T47D (cell line): ENCODE measurements at regions not wholly inside any gene's neighbourhood (a gene's known extent, or its start where the extent isn't known, plus 50 kb on each side); places are given as distances from the start of the nearest gene placed in this dataset.

ENCODE experiments used
- DNase-seq, 2 experiments: peaks; one replicate each; pipeline versions ENCODE4 v3.0.0 to v3.0.0-alpha.2; 2011 to 2012; ENCODE audit warnings: low read depth in 1 of 2, low spot score in 1 of 2
- JUND ChIP-seq: IDR thresholded peaks from 2 replicates; pipeline ENCODE4 v1.6.1; 2012; ENCODE audit warnings: low read depth
- in situ Hi-C: cut with HindIII; loops from 2 replicates; pipeline ENCODE4 v1.10.0; 2016; ENCODE audit warnings: low sequenced_read_pairs, low pct_unique_long_range_greater_than_20kb

GRCh38 chr1:83617883-83618282, 381.0 kb downstream of the TTLL7 start:
- no peak for TF ChIP-seq JUND
- no peak for DNase-seq
- in situ Hi-C loops = no loop called here

DNA sequence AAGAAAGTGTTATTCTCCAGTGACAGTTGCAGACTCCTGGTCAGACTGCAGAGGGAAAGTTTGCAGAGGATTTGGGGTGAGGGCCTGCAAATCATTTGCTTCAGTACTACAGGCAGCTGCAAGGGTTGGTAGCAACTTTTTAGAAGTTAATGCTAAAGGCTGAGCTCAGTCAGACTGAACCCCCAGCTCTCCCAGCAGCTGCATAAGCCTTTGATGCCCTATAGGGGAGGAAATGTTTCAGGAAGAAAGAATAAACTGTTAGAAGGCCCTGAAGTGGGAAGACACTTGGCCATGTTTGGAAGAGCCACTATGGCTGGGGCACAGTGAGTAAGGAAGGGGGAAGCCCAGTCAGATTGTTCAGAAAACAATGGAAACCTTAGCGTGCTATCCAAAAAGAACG, 383.6 kb downstream of the TTLL7 start:
- TF ChIP-seq JUND = no peak
- no peak for DNase-seq
- in situ Hi-C loops = no loop called here

DNA sequence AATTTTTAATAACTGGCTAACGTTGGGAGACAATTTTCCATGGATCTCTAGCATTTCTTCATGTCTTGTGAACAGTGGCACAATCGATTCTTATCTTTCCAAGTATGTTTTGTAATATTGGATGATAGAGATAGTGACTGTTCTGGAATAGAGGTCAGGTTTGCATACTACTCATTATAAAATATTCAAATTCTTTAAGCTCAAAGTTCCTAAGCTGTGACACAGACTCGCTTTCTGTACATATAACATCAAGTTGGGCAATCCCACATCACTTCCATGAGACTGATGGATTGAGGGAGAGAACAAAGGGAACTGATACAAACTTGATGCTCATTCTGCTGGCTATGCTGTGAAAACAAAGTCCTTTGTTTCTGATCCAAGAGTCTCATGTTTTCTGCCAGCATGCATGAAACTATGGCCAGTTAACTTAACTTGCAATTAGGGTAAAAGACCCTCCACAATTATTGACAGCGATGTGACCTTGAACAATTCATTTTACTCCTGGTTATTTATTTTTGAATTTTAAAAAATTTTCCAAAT, 392.4 kb downstream of the TTLL7 start:
- DNase-seq = no peak
- in situ Hi-C loops = no loop called here
- TF ChIP-seq JUND = no peak

DNA sequence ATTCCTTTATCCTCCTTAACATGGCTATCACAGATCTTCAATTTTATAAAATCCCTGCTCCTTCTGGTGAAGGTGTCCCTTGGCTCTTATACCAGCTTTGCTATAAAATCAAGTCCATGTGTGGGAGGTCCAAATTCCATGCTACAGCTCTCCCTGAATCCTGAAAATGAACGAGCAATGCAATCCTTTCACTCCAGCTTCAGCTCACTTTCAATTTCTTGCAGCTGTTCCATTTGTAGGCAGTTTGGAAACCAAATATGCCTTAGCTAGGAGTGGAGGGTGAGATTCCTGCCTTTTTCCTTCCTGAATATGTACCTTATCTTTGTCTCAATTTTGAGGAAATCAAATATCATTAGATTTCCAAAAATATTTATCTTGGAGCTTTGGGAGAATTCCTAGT, 402.6 kb downstream of the TTLL7 start:
- in situ Hi-C loops = no loop called here
- TF ChIP-seq JUND = no peak

GRCh38 chr1:83593073-83593472, 405.9 kb downstream of the TTLL7 start:
- DNase-seq = no peak
- in situ Hi-C loops = no loop called here

More for the DNA sequence above, 402.6 kb downstream of the TTLL7 start:
- DNase-seq = no peak

GRCh38 chr1:83588140-83588539, 410.8 kb downstream of the TTLL7 start:
- no peak for DNase-seq
- no peak for TF ChIP-seq JUND
- in situ Hi-C loops = no loop called here

More at GRCh38 chr1:83593073-83593472, 405.9 kb downstream of the TTLL7 start:
- TF ChIP-seq JUND = no peak

- DNase-seq = peak in 1 of 2 experiments; percentile 58
- TF ChIP-seq JUND = no peak
- in situ Hi-C loops = no loop called here
These were observed 415.4 kb downstream of the TTLL7 start for GRCh38 chr1:83583351-83584014.

DNA sequence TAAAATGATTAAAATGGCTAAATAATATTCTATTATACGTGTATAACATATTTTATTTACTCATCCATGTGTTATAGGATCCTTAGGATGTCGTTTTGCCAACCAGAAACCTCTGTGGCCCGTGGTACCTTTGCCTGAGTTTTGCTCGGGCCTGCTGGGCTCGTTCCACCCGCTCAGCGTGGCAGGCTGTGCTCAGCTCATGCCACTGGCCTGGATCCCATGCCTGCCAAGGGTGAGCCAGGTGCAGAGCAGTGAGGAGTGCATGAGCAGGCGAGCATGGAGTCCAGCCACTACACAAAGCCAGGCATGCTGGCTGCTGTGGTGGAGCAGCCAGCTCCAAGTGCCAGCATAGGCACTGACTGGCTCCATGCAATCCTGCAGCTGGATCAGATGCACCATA, 417.2 kb downstream of the TTLL7 start:
- in situ Hi-C loops = no loop called here

GRCh38 chr1:83574791-83575190, 424.1 kb downstream of the TTLL7 start:
- DNase-seq = no peak
- in situ Hi-C loops = no loop called here
- TF ChIP-seq JUND = no peak

More for the DNA sequence above, 417.2 kb downstream of the TTLL7 start:
- DNase-seq = no peak
- no peak for TF ChIP-seq JUND

- no peak for TF ChIP-seq JUND
- in situ Hi-C loops = no loop called here
- DNase-seq = no peak
These were observed 425.2 kb downstream of the TTLL7 start for GRCh38 chr1:83573776-83574175.

DNA sequence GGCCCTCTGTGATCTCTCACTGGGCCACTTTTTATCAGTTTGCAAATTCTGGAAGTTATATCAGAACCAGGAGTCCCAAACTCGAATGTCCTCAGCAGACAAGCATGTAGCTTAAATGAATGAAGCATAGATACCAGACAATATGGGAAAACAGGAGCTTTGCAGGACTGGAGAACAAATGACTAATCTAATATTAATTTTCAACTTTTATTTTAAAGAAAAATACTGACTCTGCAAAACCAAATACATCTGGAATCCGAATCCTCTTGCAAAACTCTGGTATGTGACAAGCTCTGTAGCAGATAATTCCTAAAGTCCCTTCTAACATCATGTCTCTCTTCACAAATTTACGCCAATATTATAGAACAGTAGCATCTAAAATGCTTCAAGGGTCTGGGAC, 427.4 kb downstream of the TTLL7 start:
- DNase-seq = no peak
- TF ChIP-seq JUND = no peak
- in situ Hi-C loops = no loop called here

- in situ Hi-C loops = no loop called here
- DNase-seq = no peak
- TF ChIP-seq JUND = no peak
These were observed 437.6 kb downstream of the TTLL7 start for GRCh38 chr1:83561346-83561745.

GRCh38 chr1:83559129-83559840, 439.6 kb downstream of the TTLL7 start:
- DNase-seq = no peak
- TF ChIP-seq JUND = no peak
- in situ Hi-C loops = no loop called here
